ENCODE measurements at regions not wholly inside any gene's neighbourhood (a gene's known extent, or its start where the extent isn't known, plus 50 kb on each side); places are given as distances from the start of the nearest gene placed in this dataset.

GRCh38 chr13:86066611-86067365 lies 267.6 kb upstream of the SLITRK6 start:
- H3K4me2 ChIP-seq (ENCODE audit: control insufficient read depth, extremely low read depth, insufficient read depth, low read depth, low read length), result no peak overlapping the region
- H3K9me3 ChIP-seq (ENCODE audit: control insufficient read depth, low read depth, low read length), result no peaks in the 10 kb centered on the region
- no peaks in the 10 kb centered on the region for H3K4me1 ChIP-seq (ENCODE audit: control insufficient read depth, extremely low read depth, insufficient read depth, low read length)
- no peak overlapping the region for H3K27ac ChIP-seq (ENCODE audit: control insufficient read depth, insufficient read depth, low read length)
- H3K9ac ChIP-seq (ENCODE audit: control insufficient read depth, extremely low read depth, insufficient read depth, low read length), result no peak overlapping the region
- no peak overlapping the region for H2AFZ ChIP-seq (ENCODE audit: control insufficient read depth, low read length)
- dilution Hi-C loops (cut with MboI; ENCODE audit: extremely low pct_ligation_motif_present, low sequenced_read_pairs), result no loop called here
- FAIRE-seq (no peak), DNase-seq (ENCODE audit: low read depth, low spot score) (no peak)
- no peak for TF ChIP-seq EZH2 (IDR thresholded peaks at IDR 0.05; ENCODE audit: low read length)
- TF ChIP-seq CTCF (optimal IDR thresholded peaks at IDR 0.05 in 1 of 3, IDR thresholded peaks at IDR 0.05 in 1 of 3, conservative IDR thresholded peaks at IDR 0.05 in 1 of 3; ENCODE audit: extremely low read depth in 1 of 3, insufficient read depth in 2 of 3, low read length in 3 of 3), result no peak
- H3K36me3 ChIP-seq (ENCODE audit: control insufficient read depth in 2 of 2, extremely low read depth in 1 of 2, insufficient read depth in 2 of 2, low read length in 2 of 2), result no peaks in the 10 kb centered on the region
- no peaks in the 10 kb centered on the region for H3K79me2 ChIP-seq (ENCODE audit: control insufficient read depth, insufficient read depth, low read length)
- no peaks in the 10 kb centered on the region for H3K27me3 ChIP-seq (ENCODE audit: control insufficient read depth, extremely low read depth, insufficient read depth, low read length)
- H3K9me1 ChIP-seq (ENCODE audit: control insufficient read depth, extremely low read depth, insufficient read depth, low read length), result no peaks in the 10 kb centered on the region
- no peaks in the 10 kb centered on the region for H4K20me1 ChIP-seq (ENCODE audit: control insufficient read depth, extremely low read depth, insufficient read depth, low read length)
- no peak overlapping the region for H3K4me3 ChIP-seq (ENCODE audit: control insufficient read depth in 2 of 3, extremely low read depth in 1 of 3, insufficient read depth in 2 of 3, low read depth in 1 of 3, low read length in 3 of 3)

GRCh38 chr13:86052141-86052540 lies 252.9 kb upstream of the SLITRK6 start:
- H3K4me3 ChIP-seq (ENCODE audit: control insufficient read depth in 2 of 3, extremely low read depth in 1 of 3, insufficient read depth in 2 of 3, low read depth in 1 of 3, low read length in 3 of 3), result no peak overlapping the region
- no peaks in the 10 kb centered on the region for H3K9me3 ChIP-seq (ENCODE audit: control insufficient read depth, low read depth, low read length)
- no peak for DNase-seq (ENCODE audit: low read depth, low spot score)
- no peak overlapping the region for H2AFZ ChIP-seq (ENCODE audit: control insufficient read depth, low read length)
- H3K4me1 ChIP-seq (ENCODE audit: control insufficient read depth, extremely low read depth, insufficient read depth, low read length), result no peaks in the 10 kb centered on the region
- TF ChIP-seq EZH2 (IDR thresholded peaks at IDR 0.05; ENCODE audit: low read length), result no peak
- no peaks in the 10 kb centered on the region for H3K79me2 ChIP-seq (ENCODE audit: control insufficient read depth, insufficient read depth, low read length)
- no peaks in the 10 kb centered on the region for H3K9me1 ChIP-seq (ENCODE audit: control insufficient read depth, extremely low read depth, insufficient read depth, low read length)
- H3K9ac ChIP-seq (ENCODE audit: control insufficient read depth, extremely low read depth, insufficient read depth, low read length), result no peak overlapping the region
- no peak overlapping the region for H3K27ac ChIP-seq (ENCODE audit: control insufficient read depth, insufficient read depth, low read length)
- H3K36me3 ChIP-seq (ENCODE audit: control insufficient read depth in 2 of 2, extremely low read depth in 1 of 2, insufficient read depth in 2 of 2, low read length in 2 of 2), result no peaks in the 10 kb centered on the region
- no peak for FAIRE-seq
- H3K4me2 ChIP-seq (ENCODE audit: control insufficient read depth, extremely low read depth, insufficient read depth, low read depth, low read length), result no peak overlapping the region
- dilution Hi-C loops (cut with MboI; ENCODE audit: extremely low pct_ligation_motif_present, low sequenced_read_pairs), result no loop called here
- H3K27me3 ChIP-seq (ENCODE audit: control insufficient read depth, extremely low read depth, insufficient read depth, low read length), result no peaks in the 10 kb centered on the region
- no peaks in the 10 kb centered on the region for H4K20me1 ChIP-seq (ENCODE audit: control insufficient read depth, extremely low read depth, insufficient read depth, low read length)

Data from keratinocyte (primary cell).